GM15510 (cell line): ENCODE measurements at regions not wholly inside any gene's neighbourhood (a gene's known extent, or its start where the extent isn't known, plus 50 kb on each side); places are given as distances from the start of the nearest gene placed in this dataset.

Source experiments
- POLR2A ChIP-seq: IDR thresholded peaks from 3 replicates; pipeline ENCODE4 v1.6.1; 2011; ENCODE audit warnings: borderline replicate concordance; ENCODE audit not compliant: insufficient read length; ENCODE audit errors: extremely low read depth

DNA sequence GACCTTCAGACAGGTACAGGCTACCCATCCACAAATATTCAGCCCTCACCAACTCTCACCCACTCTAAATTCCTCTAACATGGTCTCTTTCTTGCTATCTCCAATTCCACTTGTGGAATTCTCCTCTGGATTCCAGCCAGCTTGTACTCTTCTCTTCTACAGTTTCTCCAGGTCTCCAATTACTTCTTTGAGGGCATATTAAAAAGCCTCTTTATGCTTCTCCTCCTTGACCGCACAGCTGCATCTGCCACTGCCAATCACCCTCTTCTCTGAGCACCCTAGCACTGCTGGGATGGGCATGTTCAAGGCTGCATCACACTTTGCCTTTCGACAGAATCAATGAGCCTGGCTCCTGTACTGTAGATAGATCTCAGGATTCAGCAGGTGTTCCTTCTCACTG, 101.5 kb upstream of the ANKRD1 start:
- no peak for TF ChIP-seq POLR2A

DNA sequence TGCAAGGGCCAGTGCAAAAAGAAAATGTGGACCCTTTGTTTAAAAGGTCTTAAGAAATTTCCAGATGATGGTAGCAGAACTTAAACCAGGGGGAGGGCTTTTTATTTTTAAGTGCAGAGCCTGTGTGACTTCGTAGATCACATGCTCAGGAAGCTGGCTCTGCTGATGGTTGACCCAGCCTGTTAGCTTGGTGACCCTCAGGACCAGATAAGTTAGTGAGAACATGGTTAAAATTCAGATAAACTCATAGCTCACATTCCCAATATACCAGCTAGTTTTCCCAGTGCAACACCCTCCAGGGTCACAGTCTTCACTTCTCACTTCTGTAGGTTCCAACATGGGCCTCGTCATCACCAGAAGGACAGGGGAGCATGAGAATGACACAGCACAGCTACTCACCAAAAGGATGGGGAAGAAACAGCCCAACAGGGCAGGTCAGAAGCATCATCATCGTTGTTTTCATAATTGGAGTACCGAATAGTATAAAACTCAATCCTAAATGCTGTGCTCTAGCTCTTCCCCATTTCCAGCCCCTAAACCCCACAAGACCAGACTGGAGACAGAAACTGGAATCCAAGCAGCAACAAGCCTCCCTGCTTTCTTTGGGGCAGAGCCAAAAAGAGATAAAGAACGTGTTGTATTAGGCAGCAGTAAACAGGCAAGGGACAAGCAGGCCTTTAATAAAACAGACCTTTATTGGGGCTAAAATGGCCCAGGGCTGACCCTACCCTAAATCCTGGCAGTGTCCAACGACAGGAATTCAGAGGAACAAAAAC, 102.2 kb upstream of the ANKRD1 start:
- TF ChIP-seq POLR2A, result no peak

DNA sequence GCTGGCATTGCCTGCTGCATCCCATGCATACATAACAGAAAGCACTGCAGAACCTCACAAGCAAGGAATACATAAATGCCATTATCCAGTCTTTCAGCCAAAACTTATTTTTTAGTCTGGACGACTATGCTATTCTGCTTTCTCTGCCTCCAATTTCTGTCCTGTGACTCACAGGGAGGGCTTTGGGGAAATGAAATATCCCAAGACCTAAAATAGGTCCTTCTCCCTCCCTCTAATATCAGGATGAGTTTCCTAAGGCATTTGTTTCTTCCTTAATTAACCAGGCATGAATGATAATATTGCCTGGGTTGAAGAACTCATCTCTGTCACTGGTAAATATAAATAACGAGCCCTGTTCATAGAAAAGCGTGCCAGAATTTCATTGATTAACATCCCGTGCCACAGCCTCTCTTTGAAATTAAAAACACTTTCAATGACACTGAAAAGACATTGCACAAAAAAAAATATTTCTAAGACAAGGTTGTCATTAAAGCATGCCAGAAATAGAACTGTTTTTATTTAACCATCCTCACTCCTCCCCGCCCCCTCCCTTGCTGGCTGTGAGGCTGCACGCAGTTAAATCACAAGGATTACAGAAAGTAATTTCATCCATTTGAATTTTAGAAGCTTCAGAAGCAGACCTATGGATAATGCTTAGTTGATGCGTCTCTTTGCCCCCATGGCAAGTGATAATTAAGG, 103.0 kb upstream of the ANKRD1 start:
- TF ChIP-seq POLR2A, result no peak

DNA sequence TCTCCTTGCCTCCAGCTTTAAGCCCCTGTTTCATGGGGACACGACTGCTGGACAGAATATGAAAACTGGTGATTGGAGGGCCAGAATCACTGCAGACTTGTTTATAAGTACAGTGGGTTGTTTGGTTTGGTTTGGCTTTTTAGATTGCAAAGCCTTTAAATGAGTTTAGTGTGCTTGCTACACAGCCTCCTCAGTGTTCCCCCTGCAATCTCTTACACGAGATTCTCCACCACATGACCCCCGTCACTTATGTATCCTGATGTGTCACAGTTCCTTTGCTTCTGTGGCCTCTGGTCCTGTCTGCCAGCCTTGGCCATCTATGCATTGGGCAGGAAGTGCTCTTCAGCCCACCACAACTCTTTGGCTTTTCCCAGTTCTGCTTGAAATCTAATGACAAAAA, 103.7 kb upstream of the ANKRD1 start:
- TF ChIP-seq POLR2A, result no peak

DNA sequence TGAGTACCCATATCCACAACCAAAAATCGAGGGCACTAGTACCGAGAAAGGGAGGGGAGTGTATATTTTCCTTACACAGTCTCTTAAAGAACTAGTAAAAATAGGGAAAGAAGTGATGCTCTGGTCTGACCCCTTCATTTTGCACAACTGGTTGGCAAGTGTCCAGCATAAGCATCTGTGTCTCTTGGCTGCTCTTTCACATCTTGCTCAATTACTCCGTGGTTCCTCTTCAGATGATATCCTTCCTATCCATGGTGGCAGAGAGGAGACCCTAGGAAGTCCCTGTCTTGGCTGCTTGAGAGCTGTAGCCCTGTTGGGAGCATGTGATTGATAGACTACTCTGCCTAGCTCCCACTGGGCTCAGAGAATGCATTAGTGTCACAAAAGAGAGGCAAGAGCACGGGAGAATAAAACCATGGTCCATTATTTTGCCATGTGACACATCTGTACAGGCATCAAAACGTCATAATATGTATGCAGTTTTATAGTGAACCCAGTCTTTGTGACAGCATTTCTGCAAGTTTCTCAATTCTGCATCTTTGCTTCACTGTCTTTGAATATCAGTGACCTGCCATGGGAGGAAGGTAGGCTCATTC, 111.8 kb upstream of the ANKRD1 start:
- TF ChIP-seq POLR2A, result no peak

DNA sequence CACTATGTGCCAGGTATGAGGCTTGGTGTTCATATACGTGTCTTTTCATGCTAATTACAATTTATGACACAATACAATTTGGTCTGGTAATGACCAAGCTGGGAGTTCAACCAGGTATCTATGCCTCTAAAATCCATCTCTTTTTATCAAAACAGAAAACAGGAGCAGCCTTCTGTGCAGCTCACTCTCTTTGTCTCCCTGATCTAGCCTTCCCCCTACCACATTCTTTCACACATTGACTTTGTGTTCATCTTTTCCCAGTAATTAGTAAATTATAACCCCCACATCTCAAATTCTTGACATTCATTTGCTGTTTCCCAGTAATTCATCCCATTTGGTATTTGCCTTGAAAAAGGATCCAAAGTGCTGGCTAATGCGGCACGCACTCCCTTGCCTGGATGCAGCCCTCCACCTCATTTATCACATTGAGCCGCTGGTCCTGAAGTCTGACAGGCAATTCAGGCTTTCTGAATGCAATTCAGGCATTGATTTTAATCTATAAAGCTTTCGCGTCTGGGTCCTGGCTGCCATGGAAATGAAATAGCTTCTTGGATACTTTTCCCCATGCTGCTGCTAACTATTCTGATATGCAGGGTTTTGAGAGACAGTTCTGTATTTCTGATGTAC, 112.5 kb upstream of the ANKRD1 start:
- no peak for TF ChIP-seq POLR2A

DNA sequence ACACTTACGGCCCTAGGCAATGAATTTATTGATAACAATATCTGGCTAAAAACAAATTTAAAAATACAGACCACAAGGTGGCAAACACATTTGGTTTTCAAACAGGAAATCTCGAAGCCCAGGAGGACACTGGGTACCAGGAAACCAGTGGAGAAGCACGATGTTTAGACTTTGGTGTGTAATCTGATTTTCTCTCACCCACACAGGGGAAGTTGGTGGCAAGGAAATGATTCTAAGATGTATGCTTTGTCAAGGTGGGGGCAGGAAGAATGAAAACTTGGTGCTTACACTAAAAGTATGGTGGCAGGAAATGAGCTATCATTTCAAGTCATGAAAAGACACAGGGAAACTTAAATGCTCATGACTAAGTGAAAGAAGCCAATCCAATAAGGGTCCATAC, 113.2 kb upstream of the ANKRD1 start:
- no peak for TF ChIP-seq POLR2A

DNA sequence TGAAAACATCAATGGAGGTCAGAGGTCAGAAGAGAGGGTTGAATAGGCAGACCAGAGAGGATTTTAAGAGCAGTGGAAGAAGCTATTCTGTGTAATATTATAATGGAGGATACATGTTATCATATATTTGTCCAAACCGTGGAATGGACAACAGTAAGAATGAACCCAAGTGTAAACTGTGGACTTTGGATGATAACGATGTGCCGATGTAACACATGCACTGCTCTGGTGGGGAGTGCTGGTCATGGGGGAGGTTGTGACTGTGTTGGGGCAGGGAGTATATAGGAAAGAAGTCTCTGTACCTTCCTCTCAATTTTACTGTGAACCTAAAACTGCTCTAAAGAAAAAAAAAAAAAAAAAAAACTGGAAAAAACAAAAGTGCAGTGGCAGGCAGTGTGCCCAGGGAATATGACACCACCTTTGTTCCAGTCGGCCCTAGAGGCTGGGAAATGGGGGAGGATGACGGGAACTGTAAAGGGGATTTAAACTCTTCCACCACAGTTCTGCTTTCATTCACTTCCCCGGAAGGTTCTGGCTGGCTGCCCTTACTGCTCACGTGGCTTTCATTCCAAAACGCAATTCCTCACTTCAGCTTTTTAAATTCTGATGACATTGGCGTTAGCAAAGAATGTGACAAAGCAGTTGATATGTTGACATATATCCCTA, 113.7 kb upstream of the ANKRD1 start:
- no peak for TF ChIP-seq POLR2A

DNA sequence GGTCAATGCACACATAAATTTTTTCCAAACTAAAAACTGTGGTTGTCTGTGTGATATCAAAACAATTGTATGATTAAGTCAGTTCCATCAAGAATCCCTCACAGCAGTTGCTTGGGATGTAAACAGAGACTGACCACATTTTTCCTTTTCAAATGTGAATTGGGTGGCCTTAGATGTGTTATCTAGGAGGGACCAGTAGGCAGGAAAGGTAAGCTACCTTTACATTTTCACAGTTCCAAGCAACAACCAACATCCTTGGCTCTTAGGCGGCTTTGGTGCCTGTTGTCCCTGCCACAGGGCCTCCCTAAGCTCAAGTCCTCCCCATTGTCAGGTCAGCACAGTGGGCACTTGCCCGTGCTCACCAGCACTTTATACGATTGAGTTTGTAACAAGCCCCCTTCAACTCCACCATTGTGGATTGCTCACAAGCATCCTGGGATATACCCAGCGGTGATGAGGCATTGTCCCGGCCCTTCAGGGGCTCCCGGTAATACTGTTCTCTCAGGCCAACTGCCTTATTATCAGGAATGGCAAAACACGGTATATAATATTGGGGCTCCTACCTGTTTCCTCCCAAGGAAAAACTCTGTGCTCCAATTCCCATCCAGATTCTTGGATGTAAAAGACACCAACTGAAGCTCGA, 114.9 kb upstream of the ANKRD1 start:
- TF ChIP-seq POLR2A, result no peak

DNA sequence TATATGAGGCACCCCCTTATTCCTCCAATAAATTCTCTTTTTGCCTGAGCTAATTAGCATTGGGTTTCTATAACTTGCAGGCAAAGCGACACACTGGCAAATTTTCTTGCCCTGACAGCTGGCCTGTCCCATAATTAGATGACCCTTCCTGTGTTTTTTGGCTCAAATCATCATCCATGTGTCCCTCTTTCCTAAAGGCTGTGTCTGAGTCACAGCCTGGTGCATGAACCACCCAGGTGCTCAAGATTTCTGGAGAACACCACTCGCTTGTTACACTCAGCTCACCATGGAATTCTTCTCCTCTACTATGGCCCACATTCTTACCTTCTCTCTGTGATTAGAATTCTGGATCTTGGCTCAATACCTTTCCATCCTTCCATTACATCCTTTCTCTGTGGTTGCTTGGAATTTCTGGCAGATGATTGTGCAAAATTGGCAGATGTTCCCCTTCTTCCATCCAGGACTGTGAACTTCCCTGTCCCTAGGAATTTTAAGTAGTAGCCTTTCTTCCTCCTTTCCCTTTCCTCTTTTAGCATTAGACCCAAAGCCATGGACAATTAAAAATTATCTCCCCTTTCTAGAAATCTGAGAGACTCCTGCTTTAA, 116.0 kb upstream of the ANKRD1 start:
- no peak for TF ChIP-seq POLR2A

DNA sequence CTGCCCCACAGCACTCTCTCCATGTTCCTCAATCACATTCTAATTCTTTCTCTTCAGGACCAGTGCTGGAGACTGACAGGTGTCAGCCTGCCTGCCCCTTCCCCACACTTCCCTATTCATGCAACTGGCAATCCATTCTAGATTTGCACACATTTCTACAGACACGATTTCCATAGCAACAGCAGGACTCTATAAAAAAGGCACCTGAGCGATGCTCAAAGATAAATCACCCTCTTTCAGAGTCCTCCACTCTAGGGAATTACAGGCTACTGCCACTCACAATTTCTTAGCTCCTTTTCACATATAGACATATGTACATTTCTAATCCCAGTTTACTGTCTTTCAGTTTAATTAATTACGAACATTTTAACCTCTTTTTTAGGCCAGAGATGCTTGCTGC, 118.1 kb upstream of the ANKRD1 start:
- TF ChIP-seq POLR2A, result no peak

DNA sequence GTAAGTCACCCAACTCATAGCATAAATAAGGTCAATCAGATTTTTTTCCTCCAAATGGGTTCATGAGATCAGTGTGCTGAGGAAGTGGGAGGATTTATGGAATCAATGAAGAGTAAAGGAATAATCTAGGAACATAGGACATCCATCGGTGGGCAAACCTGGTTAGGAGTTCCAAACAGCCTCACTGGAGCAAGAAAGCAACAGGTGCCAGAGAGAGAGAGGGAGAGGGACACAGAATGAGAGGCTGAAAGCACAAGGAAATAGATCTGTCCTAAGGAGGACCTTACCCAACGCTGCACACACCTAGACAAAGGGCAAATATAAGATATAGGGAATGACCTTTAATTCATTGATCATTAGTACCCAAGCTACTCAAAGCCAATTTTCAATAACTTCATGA, 119.5 kb upstream of the ANKRD1 start:
- no peak for TF ChIP-seq POLR2A

DNA sequence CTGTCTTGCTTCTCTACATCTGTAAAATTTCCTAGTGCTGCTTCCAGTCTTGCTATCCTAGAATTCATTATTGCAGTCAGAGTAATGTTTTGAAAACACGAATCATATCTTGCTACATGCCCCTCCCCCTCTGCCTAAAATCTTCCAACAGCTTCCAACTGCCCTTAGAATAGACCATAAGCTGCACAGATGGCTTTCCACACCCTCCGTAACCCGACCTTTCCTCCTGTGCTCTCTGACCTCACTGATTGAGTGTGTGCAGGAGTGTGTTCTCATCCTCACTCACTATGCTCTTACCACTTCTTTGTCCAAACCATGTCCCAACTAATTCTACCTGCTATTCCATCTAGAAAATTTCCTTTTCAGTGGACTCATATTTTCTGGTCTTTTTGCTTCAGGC, 121.2 kb upstream of the ANKRD1 start:
- no peak for TF ChIP-seq POLR2A
